Activated CD8-positive, alpha-beta T cell treated with anti-CD3 and anti-CD28 coated beads for 36 hours (primary cell): ENCODE measurements at regions not wholly inside any gene's neighbourhood (a gene's known extent, or its start where the extent isn't known, plus 50 kb on each side); places are given as distances from the start of the nearest gene placed in this dataset.
A peak's percentile ranks its signal among the peaks of the same experiment; 100 is the strongest.

Source experiments
- ATAC-seq: fragments of 200-7000 bp; cut with Tn5 transposase; one replicate; pipeline ENCODE4 v1.10.0; 2021; ENCODE audit warnings: mild to moderate bottlenecking, moderate library complexity
- CTCF ChIA-PET: fragments of 350-600 bp; sonication (Branson Sonifier 250); formaldehyde crosslinking; loops from one replicate; lab custom pipeline; 2021; ENCODE audit warnings: antibody characterized with exemption; lab: Charles Lee
- POLR2A ChIA-PET: fragments of 350-600 bp; sonication (Branson Sonifier 250); formaldehyde crosslinking; loops from one replicate; lab custom pipeline; 2021; ENCODE audit warnings: antibody characterized with exemption; lab: Charles Lee
- DNase-seq: peaks from one replicate; pipeline ENCODE4 v3.0.0-alpha.2; 2020
- H3K27ac Mint-ChIP-seq: one replicate; pipeline ENCODE4 v1.8.0; 2021; ENCODE audit warnings: mild to moderate bottlenecking, mixed read lengths
- H3K27me3 Mint-ChIP-seq: one replicate; pipeline ENCODE4 v1.8.0; 2021; ENCODE audit warnings: mixed read lengths
- H3K36me3 Mint-ChIP-seq: one replicate; pipeline ENCODE4 v1.8.0; 2021; ENCODE audit warnings: low read depth, mixed read lengths
- H3K4me1 Mint-ChIP-seq: one replicate; pipeline ENCODE4 v1.8.0; 2021; ENCODE audit warnings: low read depth, mixed read lengths
- H3K4me3 Mint-ChIP-seq: one replicate; pipeline ENCODE4 v1.8.0; 2021; ENCODE audit warnings: mild to moderate bottlenecking, moderate library complexity, mixed read lengths
- H3K9me3 Mint-ChIP-seq: one replicate; pipeline ENCODE4 v1.8.0; 2021; ENCODE audit warnings: mixed read lengths
- CTCF ChIP-seq: fragments of 200-600 bp; IDR thresholded peaks from one replicate; pipeline ENCODE4 v1.8.0; 2022; ENCODE audit warnings: antibody characterized with exemption, mild to moderate bottlenecking
- intact Hi-C: fragments of 100-400 bp; cut with micrococcal nuclease; formaldehyde crosslinking; loops from one replicate; pipeline ENCODE4 v1.10.0; 2022

- ATAC-seq (peak; percentile 61), DNase-seq (peak; percentile 19)
- Mint-ChIP-seq H3K4me3 (no peak overlapping the region), H3K4me1 (peaks cover 6% of the 10 kb centered on the region), H3K36me3 (no peaks in the 10 kb centered on the region), H3K9me3 (no peaks in the 10 kb centered on the region), H3K27me3 (peaks cover 11% of the 10 kb centered on the region), H3K27ac (no peak overlapping the region)
- intact Hi-C loops: no loop called here
- POLR2A ChIA-PET: no interaction called here
- CTCF ChIA-PET: no interaction called here
- no peak for TF ChIP-seq CTCF
These were observed 51.4 kb upstream of the LSM6 start for GRCh38 chr4:146124023-146124680.

DNA sequence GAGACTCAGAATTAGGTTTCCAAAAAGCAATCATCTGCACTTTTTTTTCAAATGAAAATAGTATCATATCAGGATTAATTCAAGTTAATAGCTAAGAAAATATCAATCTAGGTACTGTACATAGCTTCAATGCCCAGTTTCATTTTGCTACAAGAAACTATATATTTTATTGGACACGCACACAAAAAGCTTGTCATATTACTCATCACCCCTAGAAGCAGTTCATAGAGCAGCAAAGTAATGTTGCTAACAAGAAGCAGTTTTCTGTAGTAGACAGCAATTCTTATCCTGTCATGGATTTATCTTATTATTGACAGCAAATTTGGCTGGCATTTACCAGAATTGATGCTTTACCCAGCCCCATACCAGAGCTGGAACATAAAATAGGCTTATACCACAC, 52.3 kb upstream of the LSM6 start:
- H3K27ac Mint-ChIP-seq: no peak overlapping the region
- no peak for ATAC-seq

GRCh38 chr4:146122398-146122797, 53.1 kb upstream of the LSM6 start:
- no peak for DNase-seq
- Mint-ChIP-seq H3K4me1 (peaks cover 6% of the 10 kb centered on the region), H3K4me3 (no peak overlapping the region), H3K9me3 (no peaks in the 10 kb centered on the region), H3K27me3 (peaks cover 19% of the 10 kb centered on the region), H3K27ac (no peak overlapping the region), H3K36me3 (no peaks in the 10 kb centered on the region)
- ATAC-seq: no peak
- intact Hi-C loops: no loop called here
- TF ChIP-seq CTCF: no peak
- POLR2A ChIA-PET: no interaction called here
- CTCF ChIA-PET: no interaction called here

More for the DNA sequence above, 52.3 kb upstream of the LSM6 start:
- Mint-ChIP-seq H3K9me3 (no peaks in the 10 kb centered on the region), H3K36me3 (no peaks in the 10 kb centered on the region), H3K4me3 (no peak overlapping the region), H3K4me1 (peaks cover 6% of the 10 kb centered on the region), H3K27me3 (peaks cover 15% of the 10 kb centered on the region)
- ChIA-PET POLR2A (no interaction called here), CTCF (no interaction called here)
- DNase-seq: no peak
- TF ChIP-seq CTCF: no peak
- intact Hi-C loops: no loop called here

GRCh38 chr4:146121757-146122156, 53.8 kb upstream of the LSM6 start:
- POLR2A ChIA-PET: no interaction called here
- no peaks in the 10 kb centered on the region for H3K9me3 Mint-ChIP-seq
- TF ChIP-seq CTCF: no peak
- no peaks in the 10 kb centered on the region for H3K36me3 Mint-ChIP-seq
- no peak for ATAC-seq
- no peak overlapping the region for H3K4me3 Mint-ChIP-seq
- peaks cover 24% of the 10 kb centered on the region for H3K27me3 Mint-ChIP-seq
- intact Hi-C loops: no loop called here
- DNase-seq: no peak
- CTCF ChIA-PET: interaction anchor here (0.7 kb wide), 1 partner anchor 8 kb away, joined by 3 read pairs; no protein-coding TSS in a partner anchor
- no peak overlapping the region for H3K27ac Mint-ChIP-seq
- H3K4me1 Mint-ChIP-seq: peaks cover 6% of the 10 kb centered on the region

DNA sequence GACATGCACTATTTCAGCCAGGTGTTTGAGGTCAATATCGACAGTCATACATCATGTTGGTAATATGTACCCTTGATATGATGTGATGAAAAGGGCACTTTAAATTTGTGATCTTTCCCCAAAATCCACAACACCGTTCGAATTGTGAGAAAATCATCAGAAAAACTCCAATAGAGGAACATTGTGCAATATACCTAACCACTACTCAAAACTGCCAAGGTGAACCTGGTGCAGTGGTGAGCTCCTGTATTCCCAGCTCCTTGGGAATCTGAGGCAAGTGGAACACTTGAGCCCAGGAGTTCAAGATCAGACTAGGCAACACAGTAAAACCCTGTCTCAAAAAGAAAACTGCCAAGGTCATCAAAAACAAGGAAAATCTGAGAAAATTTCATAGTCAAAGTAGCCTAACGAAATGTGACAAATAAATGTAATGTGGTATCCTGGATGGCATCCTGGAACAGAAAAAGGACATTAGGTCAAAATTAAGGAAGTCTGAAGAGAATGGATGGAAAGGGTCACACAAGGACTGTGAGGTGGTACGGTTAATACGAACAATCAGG, 55.6 kb upstream of the LSM6 start:
- ATAC-seq: no peak
- TF ChIP-seq CTCF: no peak
- CTCF ChIA-PET: no interaction called here

More for the DNA sequence above, 55.6 kb upstream of the LSM6 start:
- intact Hi-C loops: no loop called here
- Mint-ChIP-seq H3K4me3 (no peak overlapping the region), H3K27me3 (peaks cover 27% of the 10 kb centered on the region), H3K36me3 (no peaks in the 10 kb centered on the region), H3K9me3 (no peaks in the 10 kb centered on the region), H3K4me1 (peaks cover 6% of the 10 kb centered on the region), H3K27ac (no peak overlapping the region)
- no peak for DNase-seq
- POLR2A ChIA-PET: no interaction called here
